Keratinocyte (primary cell): ENCODE measurements at regions not wholly inside any gene's neighbourhood (a gene's known extent, or its start where the extent isn't known, plus 50 kb on each side); places are given as distances from the start of the nearest gene placed in this dataset.

Experiments used
- DNase-seq: peaks from one replicate; pipeline ENCODE4 v3.0.0-alpha.2; 2011; ENCODE audit warnings: low read depth, missing footprints, low spot score
- FAIRE-seq: peaks from 2 replicates; lab custom pipeline; 2011; peaks lifted over from hg19 to GRCh38; lab: Jason Lieb, UNC
- H2AFZ ChIP-seq: 2 replicates; pipeline ENCODE4 v1.6.0; 2012; ENCODE audit warnings: low read length, control low read depth, inconsistent platforms; ENCODE audit not compliant: control insufficient read depth
- H3K27ac ChIP-seq: 2 replicates; pipeline ENCODE4 v1.5.1; 2011; ENCODE audit warnings: low read length; ENCODE audit not compliant: control insufficient read depth, insufficient read depth
- H3K27me3 ChIP-seq: 3 replicates; pipeline ENCODE4 v1.6.0; 2011; ENCODE audit warnings: low read length; ENCODE audit not compliant: control insufficient read depth, insufficient read depth; ENCODE audit errors: extremely low read depth
- H3K36me3 ChIP-seq, 2 experiments: 2 replicates in 1 of 2; 3 replicates in 1 of 2; pipeline ENCODE4 v1.5.1; 2011; ENCODE audit warnings: low read length in 2 of 2, mild to moderate bottlenecking in 1 of 2; ENCODE audit not compliant: control insufficient read depth in 2 of 2, insufficient read depth in 2 of 2; ENCODE audit errors: extremely low read depth in 1 of 2
- H3K4me1 ChIP-seq: 3 replicates; pipeline ENCODE4 v1.5.1; 2011; ENCODE audit warnings: low read length; ENCODE audit not compliant: control insufficient read depth, insufficient read depth; ENCODE audit errors: extremely low read depth
- H3K4me2 ChIP-seq: 3 replicates; pipeline ENCODE4 v1.6.0; 2011; ENCODE audit warnings: low read depth, low read length; ENCODE audit not compliant: control insufficient read depth, insufficient read depth; ENCODE audit errors: extremely low read depth
- H3K4me3 ChIP-seq, 3 experiments: fragments of 200-600 bp in 1 of 3; sonication (generic) in 1 of 3; 2 replicates in 2 of 3; 3 replicates in 1 of 3; pipeline ENCODE4 v1.5.1; 2011 to 2016; ENCODE audit warnings: low read length in 3 of 3, mild to moderate bottlenecking in 3 of 3, control low read depth in 2 of 3, inconsistent platforms in 1 of 3, low read depth in 1 of 3, mixed read lengths in 1 of 3, mixed run types in 1 of 3, moderate library complexity in 1 of 3; ENCODE audit not compliant: control insufficient read depth in 2 of 3, insufficient read depth in 2 of 3; ENCODE audit errors: extremely low read depth in 1 of 3
- H3K79me2 ChIP-seq: 2 replicates; pipeline ENCODE4 v1.6.0; 2012; ENCODE audit warnings: low read length; ENCODE audit not compliant: control insufficient read depth, insufficient read depth
- H3K9ac ChIP-seq: 3 replicates; pipeline ENCODE4 v1.6.0; 2011; ENCODE audit warnings: low read length; ENCODE audit not compliant: control insufficient read depth, insufficient read depth; ENCODE audit errors: extremely low read depth
- H3K9me1 ChIP-seq: 3 replicates; pipeline ENCODE4 v1.6.0; 2011; ENCODE audit warnings: low read length; ENCODE audit not compliant: control insufficient read depth, insufficient read depth; ENCODE audit errors: extremely low read depth
- H3K9me3 ChIP-seq: 2 replicates; pipeline ENCODE4 v1.5.1; 2012; ENCODE audit warnings: low read depth, low read length; ENCODE audit not compliant: control insufficient read depth
- H4K20me1 ChIP-seq: 3 replicates; pipeline ENCODE4 v1.6.0; 2011; ENCODE audit warnings: low read length; ENCODE audit not compliant: control insufficient read depth, insufficient read depth; ENCODE audit errors: extremely low read depth
- CTCF ChIP-seq, 3 experiments: IDR thresholded peaks in 1 of 3; conservative IDR thresholded peaks in 1 of 3; optimal IDR thresholded peaks in 1 of 3; 2 replicates in 2 of 3; 3 replicates in 1 of 3; pipeline versions ENCODE3 to v1.5.1; 2011; ENCODE audit warnings: low read length in 3 of 3, mild to moderate bottlenecking in 3 of 3, moderate library complexity in 2 of 3, control low read depth in 1 of 3, inconsistent platforms in 1 of 3; ENCODE audit not compliant: insufficient read depth in 2 of 3; ENCODE audit errors: extremely low read depth in 1 of 3
- EZH2 ChIP-seq: IDR thresholded peaks from one replicate; pipeline ENCODE4 v1.6.1; 2012; ENCODE audit warnings: inconsistent platforms, mild to moderate bottlenecking, low read length, moderate library complexity
- dilution Hi-C: fragments of 300-500 bp; cut with MboI; formaldehyde crosslinking; loops from one replicate; pipeline ENCODE4 v1.7.0; 2020; ENCODE audit warnings: low sequenced_read_pairs; ENCODE audit not compliant: extremely low pct_ligation_motif_present

- no peaks in the 10 kb centered on the region for H3K79me2 ChIP-seq
- DNase-seq (no peak), FAIRE-seq (no peak)
- dilution Hi-C loops = no loop called here
- no peak overlapping the region for H2AFZ ChIP-seq
- peaks cover 32% of the 10 kb centered on the region for H3K27me3 ChIP-seq
- H3K4me3 ChIP-seq = no peak overlapping the region
- no peaks in the 10 kb centered on the region for H3K9me1 ChIP-seq
- H3K9ac ChIP-seq = no peak overlapping the region
- H3K36me3 ChIP-seq = no peaks in the 10 kb centered on the region
- no peaks in the 10 kb centered on the region for H4K20me1 ChIP-seq
- peaks cover 7% of the 10 kb centered on the region for H3K9me3 ChIP-seq
- no peak overlapping the region for H3K27ac ChIP-seq
- TF ChIP-seq EZH2 (no peak), CTCF (optimal IDR thresholded peaks at IDR 0.05 in 1 of 3, IDR thresholded peaks at IDR 0.05 in 1 of 3, conservative IDR thresholded peaks at IDR 0.05 in 1 of 3; ENCODE audit: extremely low read depth in 1 of 3, insufficient read depth in 2 of 3, low read length in 3 of 3) (no peak)
- no peak overlapping the region for H3K4me2 ChIP-seq
- H3K4me1 ChIP-seq = no peaks in the 10 kb centered on the region
Measured at GRCh38 chr4:1511441-1512041, 105.3 kb upstream of the NKX1-1 start.

GRCh38 chr4:1510931-1511330 is 104.7 kb upstream of the NKX1-1 start:
- peaks cover 26% of the 10 kb centered on the region for H3K27me3 ChIP-seq
- TF ChIP-seq CTCF (optimal IDR thresholded peaks at IDR 0.05 in 1 of 3, IDR thresholded peaks at IDR 0.05 in 1 of 3, conservative IDR thresholded peaks at IDR 0.05 in 1 of 3; ENCODE audit: extremely low read depth in 1 of 3, insufficient read depth in 2 of 3, low read length in 3 of 3) = no peak
- TF ChIP-seq EZH2 = no peak

More at GRCh38 chr4:1510931-1511330, 104.7 kb upstream of the NKX1-1 start:
- DNase-seq (no peak), FAIRE-seq (no peak)
- Histone ChIP-seq H3K9me1 (no peaks in the 10 kb centered on the region), H3K79me2 (no peaks in the 10 kb centered on the region), H3K36me3 (no peaks in the 10 kb centered on the region), H3K4me3 (no peak overlapping the region), H3K9ac (no peak overlapping the region), H2AFZ (no peak overlapping the region), H3K9me3 (peaks cover 7% of the 10 kb centered on the region), H3K4me2 (no peak overlapping the region), H3K4me1 (no peaks in the 10 kb centered on the region), H3K27ac (no peak overlapping the region), H4K20me1 (no peaks in the 10 kb centered on the region)
- dilution Hi-C loops = no loop called here
